Breast epithelium (tissue), 3 donors: ENCODE measurements at regions not wholly inside any gene's neighbourhood (a gene's known extent, or its start where the extent isn't known, plus 50 kb on each side); places are given as distances from the start of the nearest gene placed in this dataset.

Experiments used
- CTCF ChIP-seq, 3 donors: fragments of 450-650 bp; IDR thresholded peaks; one replicate each; pipeline ENCODE4 v1.5.1; 2016 to 2017; ENCODE audit warnings: antibody characterized with exemption in 3 of 3, mild to moderate bottlenecking in 3 of 3, moderate library complexity in 3 of 3
- POLR2A ChIP-seq: fragments of 450-650 bp; IDR thresholded peaks from one replicate; pipeline ENCODE4 v1.6.1; 2016; ENCODE audit warnings: antibody characterized with exemption, mild to moderate bottlenecking, moderate library complexity
- POLR2AphosphoS5 ChIP-seq, 3 donors: sonication (generic); formaldehyde crosslinking; IDR thresholded peaks; one replicate each; pipeline ENCODE4 v1.6.1; 2017; ENCODE audit warnings: antibody characterized with exemption in 3 of 3

GRCh38 chr12:74914378-74914777, 295.3 kb downstream of the KCNC2 start:
- TF ChIP-seq POLR2A: no peak
- no peak for TF ChIP-seq CTCF (IDR thresholded peaks at IDR 0.05)
- no peak for TF ChIP-seq POLR2AphosphoS5 (IDR thresholded peaks at IDR 0.05)
